HepG2 (cell line): ENCODE measurements at regions not wholly inside any gene's neighbourhood (a gene's known extent, or its start where the extent isn't known, plus 50 kb on each side); places are given as distances from the start of the nearest gene placed in this dataset.

Experiments
- BCLAF1 ChIP-seq: fragments of 450-650 bp; IDR thresholded peaks from 2 replicates; pipeline ENCODE4 v1.6.1; 2017; ENCODE audit warnings: mild to moderate bottlenecking
- CEBPB ChIP-seq: IDR thresholded peaks from 2 replicates; pipeline ENCODE4 v1.6.1; 2011; ENCODE audit warnings: low read depth, low read length, improper control_type of control experiment, borderline replicate concordance
- CREM ChIP-seq, 2 experiments: sonication (generic) in 1 of 2; formaldehyde crosslinking in 1 of 2; IDR thresholded peaks; 2 replicates each; pipeline versions ENCODE4 v1.4.0 to v1.6.1; 2016 to 2020; ENCODE audit warnings: antibody characterized with exemption in 1 of 2, mild to moderate bottlenecking in 1 of 2, missing genetic modification reagents in 1 of 2
- CTCF ChIP-seq: sonication (generic); formaldehyde crosslinking; IDR thresholded peaks from 2 replicates; pipeline ENCODE4 v1.5.0; 2020; ENCODE audit warnings: mild to moderate bottlenecking, missing genetic modification reagents, moderate library complexity
- EZH2 ChIP-seq: conservative IDR thresholded peaks from 2 replicates; pipeline ENCODE4 v1.6.1; 2012; ENCODE audit warnings: mild to moderate bottlenecking, low read depth, low read length, moderate library complexity
- FUBP1 ChIP-seq: sonication (generic); formaldehyde crosslinking; IDR thresholded peaks from 2 replicates; pipeline ENCODE4 v1.5.1; 2020; ENCODE audit warnings: missing genetic modification reagents, mild to moderate bottlenecking, borderline replicate concordance
- HNRNPK ChIP-seq: fragments of 200-400 bp; formaldehyde crosslinking; IDR thresholded peaks from 2 replicates; pipeline ENCODE4 v1.6.1; 2018; ENCODE audit warnings: low read length, low read depth, moderate library complexity, mild to moderate bottlenecking; ENCODE audit not compliant: poor library complexity, severe bottlenecking
- KLF15 ChIP-seq: sonication (generic); formaldehyde crosslinking; IDR thresholded peaks from 2 replicates; pipeline ENCODE4 v1.8.1; 2023; ENCODE audit warnings: borderline replicate concordance, mild to moderate bottlenecking, inconsistent platforms, missing genetic modification reagents, mixed read lengths
- MAX ChIP-seq: IDR thresholded peaks from 2 replicates; pipeline ENCODE4 v1.6.1; 2012; ENCODE audit warnings: inconsistent platforms
- MTF2 ChIP-seq: sonication (generic); formaldehyde crosslinking; IDR thresholded peaks from 2 replicates; pipeline ENCODE4 v1.5.0; 2020; ENCODE audit warnings: missing genetic modification reagents, borderline replicate concordance
- MXI1 ChIP-seq: IDR thresholded peaks from 3 replicates; pipeline ENCODE4 v1.6.1; 2012; ENCODE audit warnings: low read depth, low read length, inconsistent platforms, borderline replicate concordance
- RAD21 ChIP-seq: fragments of 450-650 bp; formaldehyde crosslinking; IDR thresholded peaks from 2 replicates; pipeline ENCODE4 v1.5.0; 2020; ENCODE audit warnings: mild to moderate bottlenecking
- SNRNP70 ChIP-seq: fragments of 200-400 bp; formaldehyde crosslinking; IDR thresholded peaks from 2 replicates; pipeline ENCODE4 v1.6.1; 2017; ENCODE audit warnings: mild to moderate bottlenecking, low read depth, low read length, moderate library complexity
- ZNF207 ChIP-seq: fragments of 450-650 bp; IDR thresholded peaks from 2 replicates; pipeline ENCODE4 v1.6.1; 2016; ENCODE audit warnings: antibody characterized with exemption, borderline replicate concordance

- TF ChIP-seq CEBPB (no peak), ZNF207 (no peak), FUBP1 (no peak), MAX (no peak), EZH2 (no peak), BCLAF1 (no peak), CREM (IDR thresholded peaks at IDR 0.05) (no peak), CREM (CRISPR knock-in tag; IDR thresholded peaks at IDR 0.05) (no peak), SNRNP70 (no peak), KLF15 (CRISPR knock-in tag) (no peak), CTCF (CRISPR knock-in tag) (no peak), MTF2 (CRISPR knock-in tag) (no peak), RAD21 (CRISPR knock-in tag) (no peak), HNRNPK (no peak), MXI1 (no peak)
These were observed 127.2 kb downstream of the SOX1 start for GRCh38 chr13:112194167-112194530.
